NB4 (cell line): ENCODE measurements at regions not wholly inside any gene's neighbourhood (a gene's known extent, or its start where the extent isn't known, plus 50 kb on each side); places are given as distances from the start of the nearest gene placed in this dataset.

Source experiments
- CTCF ChIP-seq: IDR thresholded peaks from one replicate; pipeline ENCODE4 v1.5.1; 2012; ENCODE audit warnings: low read depth, low read length
- MYC ChIP-seq: IDR thresholded peaks from 2 replicates; pipeline ENCODE4 v1.6.1; 2011; ENCODE audit warnings: low read depth, low read length
- POLR2A ChIP-seq: IDR thresholded peaks from 2 replicates; pipeline ENCODE4 v1.6.1; 2011; ENCODE audit warnings: mild to moderate bottlenecking; ENCODE audit not compliant: insufficient read length; ENCODE audit errors: extremely low read depth

GRCh38 chr4:26023203-26023972 lies 109.4 kb downstream of the SMIM20 start:
- no peak for TF ChIP-seq CTCF
- no peak for TF ChIP-seq POLR2A
- no peak for TF ChIP-seq MYC
